LHCN-M2 (cell line): ENCODE measurements at regions not wholly inside any gene's neighbourhood (a gene's known extent, or its start where the extent isn't known, plus 50 kb on each side); places are given as distances from the start of the nearest gene placed in this dataset.
"Not testable (repeated sequence)": the region's sequence is repeated elsewhere in the genome, so short reads cannot be mapped to it uniquely, and the experiment has no call there.

Experiments
- DNase-seq: peaks from one replicate; pipeline ENCODE4 v3.0.0-alpha.2; 2012; ENCODE audit warnings: low read depth

GRCh38 chr16:87195161-87195560 lies 122.0 kb downstream of the C16orf95 start:
- no peak for DNase-seq

GRCh38 chr16:87196231-87196630 lies 121.0 kb downstream of the C16orf95 start:
- DNase-seq = no peak

- no peak for DNase-seq
Measured at GRCh38 chr16:87196661-87197060, 120.5 kb downstream of the C16orf95 start.

- DNase-seq = no peak
Measured at GRCh38 chr16:87198328-87198832, 118.8 kb downstream of the C16orf95 start.

- no peak for DNase-seq
Measured at GRCh38 chr16:87198881-87199280, 118.3 kb downstream of the C16orf95 start.

GRCh38 chr16:87199379-87199778 lies 117.8 kb downstream of the C16orf95 start:
- DNase-seq = no peak

GRCh38 chr16:87199901-87200300 lies 117.3 kb downstream of the C16orf95 start:
- DNase-seq = no peak

- DNase-seq = no peak
Measured at GRCh38 chr16:87200637-87201036, 116.6 kb downstream of the C16orf95 start.

- peak; percentile 100 for DNase-seq
Measured at GRCh38 chr16:87201052-87201451, 116.1 kb downstream of the C16orf95 start.

- no peak for DNase-seq
Measured at GRCh38 chr16:87201790-87202189, 115.4 kb downstream of the C16orf95 start.

- peak; percentile 56 for DNase-seq
Measured at GRCh38 chr16:87202346-87202745, 114.8 kb downstream of the C16orf95 start.

- peak; percentile 93 for DNase-seq
Measured at GRCh38 chr16:87203060-87203656, 114.0 kb downstream of the C16orf95 start.

- DNase-seq = peak; percentile 72
Measured at GRCh38 chr16:87206646-87207451, 110.3 kb downstream of the C16orf95 start.

- DNase-seq = peak; percentile 47
Measured at GRCh38 chr16:87207509-87207908, 109.7 kb downstream of the C16orf95 start.

GRCh38 chr16:87207965-87208364 lies 109.2 kb downstream of the C16orf95 start:
- DNase-seq = no peak

GRCh38 chr16:87208968-87209367 lies 108.2 kb downstream of the C16orf95 start:
- not testable (repeated sequence) for DNase-seq

- no peak for DNase-seq
Measured at GRCh38 chr16:87209808-87210512, 107.2 kb downstream of the C16orf95 start.

GRCh38 chr16:87210894-87211293 lies 106.3 kb downstream of the C16orf95 start:
- peak; percentile 50 for DNase-seq

- no peak for DNase-seq
Measured at GRCh38 chr16:87212026-87212425, 105.2 kb downstream of the C16orf95 start.

- no peak for DNase-seq
Measured at GRCh38 chr16:87213536-87213935, 103.7 kb downstream of the C16orf95 start.

GRCh38 chr16:87216148-87216840 lies 100.9 kb downstream of the C16orf95 start:
- DNase-seq = no peak

GRCh38 chr16:87216841-87217275 lies 100.3 kb downstream of the C16orf95 start:
- DNase-seq = no peak
